Mesenchymal stem cell (in vitro differentiated cells and primary cell): ENCODE measurements at regions not wholly inside any gene's neighbourhood (a gene's known extent, or its start where the extent isn't known, plus 50 kb on each side); places are given as distances from the start of the nearest gene placed in this dataset.

Source experiments
- DNase-seq: peaks from one replicate; pipeline ENCODE4 v3.0.0-alpha.2; 2013
- H2AFZ ChIP-seq: one replicate; pipeline ENCODE4 v1.6.1; 2013; ENCODE audit warnings: low read depth, mild to moderate bottlenecking, control low read depth, inconsistent platforms, low read length, moderate library complexity
- H2AK5ac ChIP-seq: 2 replicates; pipeline ENCODE4 v1.6.1; 2013; ENCODE audit warnings: low read length, moderate library complexity, mild to moderate bottlenecking, inconsistent platforms; ENCODE audit not compliant: severe bottlenecking
- H2BK120ac ChIP-seq: one replicate; pipeline ENCODE4 v1.6.1; 2013; ENCODE audit warnings: low read depth, mild to moderate bottlenecking, inconsistent platforms, low read length, moderate library complexity
- H2BK12ac ChIP-seq, 2 experiments: one replicate each; pipeline ENCODE4 v1.6.1; 2013; ENCODE audit warnings: inconsistent platforms in 2 of 2, low read length in 2 of 2, mild to moderate bottlenecking in 2 of 2, moderate library complexity in 2 of 2, control low read depth in 1 of 2
- H2BK15ac ChIP-seq: one replicate; pipeline ENCODE4 v1.6.1; 2013; ENCODE audit warnings: mild to moderate bottlenecking, low read depth, inconsistent platforms; ENCODE audit not compliant: poor library complexity, severe bottlenecking
- H2BK5ac ChIP-seq: 2 replicates; pipeline ENCODE4 v1.6.1; 2013; ENCODE audit warnings: low read depth, mild to moderate bottlenecking, low read length, control low read depth, inconsistent platforms; ENCODE audit not compliant: poor library complexity, severe bottlenecking
- H3K14ac ChIP-seq, 2 experiments: one replicate each; pipeline ENCODE4 v1.6.1; 2013; ENCODE audit warnings: inconsistent platforms in 2 of 2, low read length in 2 of 2, control low read depth in 1 of 2, mild to moderate bottlenecking in 1 of 2, moderate library complexity in 1 of 2
- H3K18ac ChIP-seq, 2 experiments: one replicate each; pipeline ENCODE4 v1.6.1; 2013; ENCODE audit warnings: inconsistent platforms in 2 of 2, low read length in 2 of 2, control low read depth in 1 of 2, low read depth in 1 of 2, mild to moderate bottlenecking in 1 of 2
- H3K23ac ChIP-seq, 2 experiments: one replicate each; pipeline ENCODE4 v1.6.1; 2013; ENCODE audit warnings: inconsistent platforms in 2 of 2, low read length in 2 of 2, mild to moderate bottlenecking in 2 of 2, moderate library complexity in 2 of 2, control low read depth in 1 of 2
- H3K27ac ChIP-seq: 2 replicates; pipeline ENCODE4 v1.5.1; 2013; ENCODE audit warnings: mild to moderate bottlenecking, moderate library complexity, low read length, control low read depth, inconsistent platforms; ENCODE audit not compliant: poor library complexity, severe bottlenecking
- H3K27me3 ChIP-seq, 2 experiments: 2 replicates each; pipeline versions ENCODE4 v1.6.1 to v1.7.0; 2013; ENCODE audit warnings: low read length in 2 of 2, mild to moderate bottlenecking in 2 of 2, moderate library complexity in 2 of 2, control low read depth in 1 of 2, inconsistent platforms in 1 of 2; ENCODE audit not compliant: control insufficient read depth in 1 of 2, insufficient read depth in 1 of 2
- H3K36me3 ChIP-seq, 2 experiments: 2 replicates each; pipeline versions ENCODE4 v1.6.1 to v1.7.0; 2013; ENCODE audit warnings: low read length in 2 of 2, control low read depth in 1 of 2, inconsistent platforms in 1 of 2, low read depth in 1 of 2, mild to moderate bottlenecking in 1 of 2; ENCODE audit not compliant: insufficient read depth in 2 of 2, control insufficient read depth in 1 of 2
- H3K4ac ChIP-seq, 2 experiments: one replicate each; pipeline ENCODE4 v1.6.1; 2013; ENCODE audit warnings: inconsistent platforms in 2 of 2, low read length in 2 of 2, mild to moderate bottlenecking in 2 of 2, moderate library complexity in 2 of 2, control low read depth in 1 of 2, low read depth in 1 of 2
- H3K4me1 ChIP-seq: 2 replicates; pipeline ENCODE4 v1.6.1; 2013; ENCODE audit warnings: low read depth, low read length, control low read depth; ENCODE audit not compliant: control insufficient read depth, insufficient read depth
- H3K4me2 ChIP-seq: 2 replicates; pipeline ENCODE4 v1.6.1; 2013; ENCODE audit warnings: low read length, mild to moderate bottlenecking, inconsistent platforms; ENCODE audit not compliant: poor library complexity, severe bottlenecking
- H3K4me3 ChIP-seq, 2 experiments: 2 replicates each; pipeline versions ENCODE4 v1.5.1 to v1.7.0; 2013; ENCODE audit warnings: low read length in 2 of 2, mild to moderate bottlenecking in 2 of 2, control low read depth in 1 of 2, low read depth in 1 of 2; ENCODE audit not compliant: insufficient read depth in 1 of 2
- H3K79me1 ChIP-seq: replicated peaks from 2 replicates; pipeline ENCODE4 v1.6.1; 2013; ENCODE audit warnings: mild to moderate bottlenecking, control low read depth, low read length, inconsistent platforms; ENCODE audit not compliant: poor library complexity, severe bottlenecking
- H3K9ac ChIP-seq: 2 replicates; pipeline ENCODE4 v1.7.0; 2013; ENCODE audit warnings: mild to moderate bottlenecking, low read length, moderate library complexity
- H3K9me3 ChIP-seq: 2 replicates; pipeline ENCODE4 v1.7.0; 2013; ENCODE audit warnings: mild to moderate bottlenecking, low read length; ENCODE audit not compliant: control insufficient read depth
- H4K8ac ChIP-seq: one replicate; pipeline ENCODE4 v1.6.1; 2013; ENCODE audit warnings: inconsistent platforms, mild to moderate bottlenecking, low read length, moderate library complexity
- H4K91ac ChIP-seq: one replicate; pipeline ENCODE4 v1.6.1; 2013; ENCODE audit warnings: mild to moderate bottlenecking, low read length, inconsistent platforms
- WGBS: methylation state at CpG from one replicate; pipeline ENCODE4 v1.1.7; 2013; ENCODE audit warnings: mixed read lengths; 5-methylcytosine and 5-hydroxymethylcytosine counted together

GRCh38 chr13:74413482-74413881, 279.3 kb upstream of the KLF12 start:
- Histone ChIP-seq H2BK5ac (no peak overlapping the region), H3K36me3 (no peaks in the 10 kb centered on the region), H3K14ac (no peak overlapping the region), H3K23ac (no peak overlapping the region), H2BK12ac (no peak overlapping the region), H2BK120ac (no peak overlapping the region), H3K9ac (no peak overlapping the region), H3K18ac (no peak overlapping the region), H2AFZ (no peak overlapping the region), H3K79me1 (no peaks in the 10 kb centered on the region), H2BK15ac (no peak overlapping the region), H3K9me3 (peaks cover 4% of the 10 kb centered on the region), H3K4ac (no peak overlapping the region), H4K8ac (no peak overlapping the region), H3K4me3 (no peak overlapping the region), H3K4me2 (no peak overlapping the region), H3K27ac (no peak overlapping the region), H3K27me3 (no peaks in the 10 kb centered on the region), H2AK5ac (no peak overlapping the region), H4K91ac (no peak overlapping the region), H3K4me1 (peaks cover 2% of the 10 kb centered on the region)
- DNase-seq: no peak
- WGBS: 93% methylated on average over 8 of the region's 8 CpGs

- Histone ChIP-seq H2BK120ac (no peak overlapping the region), H2BK5ac (no peak overlapping the region), H3K9me3 (peaks cover 3% of the 10 kb centered on the region), H3K4me2 (no peak overlapping the region), H3K36me3 (no peaks in the 10 kb centered on the region), H3K4me3 (no peak overlapping the region), H4K8ac (no peak overlapping the region), H2BK12ac (no peak overlapping the region), H4K91ac (no peak overlapping the region), H2AFZ (no peak overlapping the region), H3K27ac (no peak overlapping the region), H3K9ac (no peak overlapping the region), H3K27me3 (no peaks in the 10 kb centered on the region), H3K23ac (no peak overlapping the region), H3K79me1 (no peaks in the 10 kb centered on the region), H2AK5ac (no peak overlapping the region), H3K14ac (no peak overlapping the region), H3K4me1 (peaks cover 2% of the 10 kb centered on the region), H2BK15ac (no peak overlapping the region), H3K4ac (no peak overlapping the region), H3K18ac (no peak overlapping the region)
- no peak for DNase-seq
- WGBS: 75% methylated on average over 5 of the region's 5 CpGs
Observed at GRCh38 chr13:74409551-74409950, 275.3 kb upstream of the KLF12 start.

- no peak overlapping the region for H3K4ac ChIP-seq
- WGBS: 83% methylated on average over 3 of the region's 3 CpGs
- DNase-seq: no peak
Observed at GRCh38 chr13:74406420-74406819, 272.2 kb upstream of the KLF12 start.

GRCh38 chr13:74398599-74398998, 264.4 kb upstream of the KLF12 start:
- Histone ChIP-seq H3K4me3 (no peak overlapping the region), H3K18ac (no peak overlapping the region), H2BK15ac (no peak overlapping the region), H2BK12ac (no peak overlapping the region), H3K23ac (no peak overlapping the region), H2BK120ac (no peak overlapping the region), H3K9me3 (no peaks in the 10 kb centered on the region), H2AFZ (no peak overlapping the region), H3K4ac (no peak overlapping the region), H4K8ac (no peak overlapping the region), H3K14ac (no peak overlapping the region), H3K4me1 (no peaks in the 10 kb centered on the region), H3K36me3 (no peaks in the 10 kb centered on the region), H3K4me2 (no peak overlapping the region), H2AK5ac (no peak overlapping the region), H3K9ac (no peak overlapping the region), H4K91ac (no peak overlapping the region), H3K79me1 (no peaks in the 10 kb centered on the region), H3K27me3 (no peaks in the 10 kb centered on the region), H2BK5ac (no peak overlapping the region), H3K27ac (no peak overlapping the region)
- WGBS: 89% methylated on average over 3 of the region's 4 CpGs
- no peak for DNase-seq

More at GRCh38 chr13:74406420-74406819, 272.2 kb upstream of the KLF12 start:
- Histone ChIP-seq H3K4me1 (no peaks in the 10 kb centered on the region), H2AK5ac (no peak overlapping the region), H3K27me3 (no peaks in the 10 kb centered on the region), H2BK12ac (no peak overlapping the region), H3K23ac (no peak overlapping the region), H2BK15ac (no peak overlapping the region), H3K36me3 (no peaks in the 10 kb centered on the region), H3K9ac (peak overlapping the region; percentile 2), H2BK120ac (no peak overlapping the region), H2BK5ac (no peak overlapping the region), H4K91ac (no peak overlapping the region), H4K8ac (no peak overlapping the region), H3K18ac (no peak overlapping the region), H3K79me1 (no peaks in the 10 kb centered on the region), H2AFZ (no peak overlapping the region), H3K9me3 (no peaks in the 10 kb centered on the region), H3K4me3 (no peak overlapping the region), H3K27ac (no peak overlapping the region), H3K4me2 (no peak overlapping the region), H3K14ac (no peak overlapping the region)
